Vagina (tissue), 2 donors: ENCODE measurements at regions not wholly inside any gene's neighbourhood (a gene's known extent, or its start where the extent isn't known, plus 50 kb on each side); places are given as distances from the start of the nearest gene placed in this dataset.

Source experiments
- CTCF ChIP-seq, 3 experiments: fragments of 450-650 bp in 2 of 3; fragments of 200-600 bp in 1 of 3; sonication (generic) in 1 of 3; IDR thresholded peaks; one replicate each; pipeline ENCODE4 v1.5.1; 2017 to 2019; ENCODE audit warnings: antibody characterized with exemption in 3 of 3, mild to moderate bottlenecking in 2 of 3, moderate library complexity in 2 of 3
- POLR2A ChIP-seq, 2 donors: fragments of 450-650 bp; IDR thresholded peaks; one replicate each; pipeline ENCODE4 v1.6.1; 2017; ENCODE audit warnings: antibody characterized with exemption in 2 of 2, mild to moderate bottlenecking in 2 of 2, moderate library complexity in 2 of 2
- POLR2AphosphoS5 ChIP-seq, 2 donors: sonication (generic); formaldehyde crosslinking; IDR thresholded peaks; one replicate each; pipeline ENCODE4 v1.9.0; 2017; ENCODE audit warnings: antibody characterized with exemption in 2 of 2, mild to moderate bottlenecking in 2 of 2, low read depth in 1 of 2; ENCODE audit not compliant: insufficient read depth in 1 of 2

DNA sequence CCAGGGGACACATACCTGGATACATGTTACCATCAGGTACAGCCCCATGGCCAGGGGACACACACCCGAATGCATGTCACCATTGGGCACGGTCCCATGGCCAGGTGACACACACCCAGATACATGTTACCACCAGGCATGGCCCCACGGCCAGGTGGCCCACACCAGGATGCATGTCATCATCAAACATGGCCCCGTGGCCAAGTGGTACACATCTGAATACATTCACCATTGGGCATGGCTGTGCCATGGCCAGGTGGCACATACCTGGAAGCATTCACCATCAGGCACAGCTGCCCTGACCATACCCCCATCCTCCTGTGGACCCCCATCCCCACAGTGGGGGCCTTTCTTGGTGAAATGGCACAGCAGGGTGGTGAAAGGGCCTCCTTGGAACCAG lies 97.6 kb downstream of the RBFOX3 start:
- TF ChIP-seq CTCF (IDR thresholded peaks at IDR 0.05) (no peak), POLR2A (IDR thresholded peaks at IDR 0.05) (no peak), POLR2AphosphoS5 (IDR thresholded peaks at IDR 0.05; ENCODE audit: insufficient read depth in 1 of 2, low read depth in 1 of 2) (no peak)
